ENCODE measurements at regions not wholly inside any gene's neighbourhood (a gene's known extent, or its start where the extent isn't known, plus 50 kb on each side); places are given as distances from the start of the nearest gene placed in this dataset.

GRCh38 chr16:16857603-16858283 lies 478.8 kb downstream of the NPIPA7 start:
- no TSS peak for BruUV-seq (replicated peaks)
- H3K4me3 ChIP-seq (ENCODE audit: low read length) = no peak overlapping the region
- no peak overlapping the region for H3K9ac ChIP-seq (ENCODE audit: low read length)

DNA sequence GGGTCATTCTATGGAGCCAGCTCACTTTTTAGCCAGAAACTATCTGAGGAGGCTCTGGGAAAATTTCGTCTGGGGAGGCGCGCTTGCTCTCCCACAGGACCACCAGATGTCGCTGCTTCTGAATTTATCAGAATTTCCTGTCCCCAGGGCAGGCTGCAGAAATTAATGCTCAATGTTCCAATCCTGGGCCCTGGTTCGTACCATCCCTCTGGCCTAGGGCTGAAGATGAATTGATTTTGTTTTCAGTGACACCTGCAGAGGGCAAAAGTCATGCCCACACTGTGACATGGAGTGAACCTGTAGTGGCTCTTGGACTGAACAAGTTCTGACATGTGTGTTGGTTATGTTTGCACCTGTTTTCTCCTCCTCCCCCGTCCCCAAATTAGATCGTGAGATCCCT lies 482.6 kb downstream of the NPIPA7 start:
- no peaks in the 10 kb centered on the region for H3K9me3 ChIP-seq (ENCODE audit: low read length)
- no peak for TF ChIP-seq EZH2phosphoT487 (IDR thresholded peaks at IDR 0.05; ENCODE audit: borderline replicate concordance, low read length)
- peak; percentile 60 for TF ChIP-seq CTCF (conservative IDR thresholded peaks at IDR 0.05; ENCODE audit: low read depth, low read length)
- no peak overlapping the region for H3K4me3 ChIP-seq (ENCODE audit: low read length)
- H3K79me2 ChIP-seq (ENCODE audit: low read length) = no peaks in the 10 kb centered on the region
- intact Hi-C loops (cut with micrococcal nuclease) = no loop called here
- no peaks in the 10 kb centered on the region for H3K9me2 ChIP-seq (replicated peaks; ENCODE audit: low read length)
- ChIA-PET CTCF (no interaction called here), POLR2A (ENCODE audit: unreplicated experiment) (no interaction called here)
- no peak overlapping the region for H3K9ac ChIP-seq (ENCODE audit: low read length)
- H4K20me1 ChIP-seq (ENCODE audit: low read length) = no peaks in the 10 kb centered on the region
- no peaks in the 10 kb centered on the region for H3K36me3 ChIP-seq (ENCODE audit: low read depth, low read length)
- no peak overlapping the region for H3K4me2 ChIP-seq (ENCODE audit: low read length)
- BruUV-seq (replicated peaks) = no TSS peak
- no peaks in the 10 kb centered on the region for H3F3A ChIP-seq (ENCODE audit: low read length, unreplicated experiment)
- DNase-seq (peak; percentile 34), ATAC-seq (no peak)
- no peaks in the 10 kb centered on the region for H3K4me1 ChIP-seq (ENCODE audit: insufficient read depth, low read length)
- no peak overlapping the region for H2AFZ ChIP-seq (ENCODE audit: low read length)
- no peaks in the 10 kb centered on the region for H3K27me3 ChIP-seq (ENCODE audit: low read length)
- H3K27ac ChIP-seq (ENCODE audit: low read length) = no peak overlapping the region

More at GRCh38 chr16:16857603-16858283, 478.8 kb downstream of the NPIPA7 start:
- H3K4me2 ChIP-seq (ENCODE audit: low read length) = no peak overlapping the region
- no peaks in the 10 kb centered on the region for H3K36me3 ChIP-seq (ENCODE audit: low read depth, low read length)
- no peaks in the 10 kb centered on the region for H3K79me2 ChIP-seq (ENCODE audit: low read length)
- DNase-seq = no peak
- intact Hi-C loops (cut with micrococcal nuclease) = no loop called here
- no peak for TF ChIP-seq EZH2phosphoT487 (IDR thresholded peaks at IDR 0.05; ENCODE audit: borderline replicate concordance, low read length)
- TF ChIP-seq CTCF (conservative IDR thresholded peaks at IDR 0.05; ENCODE audit: low read depth, low read length) = no peak
- no peak for TF ChIP-seq EZH2 (IDR thresholded peaks at IDR 0.05; ENCODE audit: low read length, unreplicated experiment)
- ChIA-PET POLR2A (ENCODE audit: unreplicated experiment) (no interaction called here), CTCF (no interaction called here)
- H3K4me1 ChIP-seq (ENCODE audit: insufficient read depth, low read length) = no peaks in the 10 kb centered on the region
- H2AFZ ChIP-seq (ENCODE audit: low read length) = no peak overlapping the region
- no peaks in the 10 kb centered on the region for H3K9me2 ChIP-seq (replicated peaks; ENCODE audit: low read length)
- no peak for ATAC-seq
- H3K9me3 ChIP-seq (ENCODE audit: low read length) = no peaks in the 10 kb centered on the region
- no peaks in the 10 kb centered on the region for H3F3A ChIP-seq (ENCODE audit: low read length, unreplicated experiment)
- H3K27me3 ChIP-seq (ENCODE audit: low read length) = no peaks in the 10 kb centered on the region
- H4K20me1 ChIP-seq (ENCODE audit: low read length) = no peaks in the 10 kb centered on the region
- no peak overlapping the region for H3K27ac ChIP-seq (ENCODE audit: low read length)

- no peaks in the 10 kb centered on the region for H4K20me1 ChIP-seq (ENCODE audit: low read length)
- no peaks in the 10 kb centered on the region for H3K9me3 ChIP-seq (ENCODE audit: low read length)
- no peak overlapping the region for H3K4me2 ChIP-seq (ENCODE audit: low read length)
- no peaks in the 10 kb centered on the region for H3F3A ChIP-seq (ENCODE audit: low read length, unreplicated experiment)
- DNase-seq = no peak
- no peaks in the 10 kb centered on the region for H3K36me3 ChIP-seq (ENCODE audit: low read depth, low read length)
- CTCF ChIA-PET = no interaction called here
- H3K9me2 ChIP-seq (replicated peaks; ENCODE audit: low read length) = no peaks in the 10 kb centered on the region
- no peak for ATAC-seq
- H3K27me3 ChIP-seq (ENCODE audit: low read length) = no peaks in the 10 kb centered on the region
- no peak overlapping the region for H3K27ac ChIP-seq (ENCODE audit: low read length)
- no peak overlapping the region for H2AFZ ChIP-seq (ENCODE audit: low read length)
- intact Hi-C loops (cut with micrococcal nuclease) = no loop called here
- H3K79me2 ChIP-seq (ENCODE audit: low read length) = no peaks in the 10 kb centered on the region
- no peak overlapping the region for H3K9ac ChIP-seq (ENCODE audit: low read length)
- POLR2A ChIA-PET (ENCODE audit: unreplicated experiment) = no interaction called here
- BruUV-seq (replicated peaks) = no TSS peak
- H3K4me3 ChIP-seq (ENCODE audit: low read length) = no peak overlapping the region
- no peak for TF ChIP-seq EZH2 (IDR thresholded peaks at IDR 0.05; ENCODE audit: low read length, unreplicated experiment)
- TF ChIP-seq EZH2phosphoT487 (IDR thresholded peaks at IDR 0.05; ENCODE audit: borderline replicate concordance, low read length) = no peak
- no peak for TF ChIP-seq CTCF (conservative IDR thresholded peaks at IDR 0.05; ENCODE audit: low read depth, low read length)
- H3K4me1 ChIP-seq (ENCODE audit: insufficient read depth, low read length) = no peaks in the 10 kb centered on the region
Observed at GRCh38 chr16:16863672-16864071, 484.7 kb downstream of the NPIPA7 start.
